Transverse colon (tissue), 4 donors: ENCODE measurements at regions not wholly inside any gene's neighbourhood (a gene's known extent, or its start where the extent isn't known, plus 50 kb on each side); places are given as distances from the start of the nearest gene placed in this dataset.

ENCODE experiments used
- EP300 ChIP-seq: sonication (generic); formaldehyde crosslinking; IDR thresholded peaks from one replicate; pipeline ENCODE4 v1.6.1; 2017; ENCODE audit warnings: antibody characterized with exemption, low read depth
- POLR2A ChIP-seq: fragments of 450-650 bp; IDR thresholded peaks from one replicate; pipeline ENCODE4 v1.6.1; 2016; ENCODE audit warnings: antibody characterized with exemption, mild to moderate bottlenecking, moderate library complexity
- POLR2AphosphoS5 ChIP-seq, 3 donors: sonication (generic); formaldehyde crosslinking; IDR thresholded peaks; one replicate each; pipeline ENCODE4 v1.6.1; 2016; ENCODE audit warnings: antibody characterized with exemption in 3 of 3
- TF ChIP-seq, protein P1 (sequence below), 5 experiments: fragments of 200-600 bp in 3 of 5; fragments of 450-650 bp in 2 of 5; sonication (generic) in 3 of 5; IDR thresholded peaks; 1 replicate in 2 of 5; 2 replicates in 3 of 5; pipeline ENCODE4 v1.5.1; 2016 to 2017; ENCODE audit warnings: antibody characterized with exemption in 5 of 5, inconsistent platforms in 3 of 5, mild to moderate bottlenecking in 2 of 5, moderate library complexity in 1 of 5

DNA sequence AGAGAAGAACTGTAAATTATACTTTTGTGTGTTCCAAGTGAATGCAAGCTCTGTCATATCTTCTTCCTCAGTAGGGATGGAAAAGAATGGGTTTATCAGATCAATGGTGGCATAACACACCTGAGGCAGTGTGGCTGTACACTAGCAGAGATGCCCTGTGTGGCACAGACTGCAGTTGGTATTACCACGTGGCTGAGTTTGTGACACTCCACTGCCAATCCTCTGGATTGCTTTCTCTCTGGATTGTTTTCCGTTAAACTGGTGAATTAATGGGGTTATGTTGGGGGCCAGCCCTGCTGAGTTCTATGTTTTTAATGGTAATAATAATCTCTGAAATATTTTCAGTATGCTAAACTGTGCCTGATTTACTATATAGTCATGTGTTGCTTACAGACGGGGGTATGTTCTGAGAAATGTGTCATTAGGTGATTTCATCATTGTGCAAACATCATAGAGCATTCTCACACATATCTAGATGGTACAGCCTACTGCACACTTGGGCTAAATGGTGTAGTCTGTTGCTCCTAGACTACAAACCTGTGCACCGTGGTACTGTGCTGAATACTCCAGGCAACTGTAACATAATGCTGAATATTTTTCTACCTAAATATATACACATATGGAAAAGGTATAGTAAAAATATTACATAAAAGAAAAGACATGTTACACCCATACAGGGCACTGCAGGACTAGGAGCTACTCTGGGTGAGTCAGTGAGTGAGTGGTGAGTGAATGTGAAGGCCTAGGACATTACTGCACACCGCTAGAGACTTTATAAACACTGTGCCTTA is 84.7 kb upstream of the ST6GAL2 start:
- TF ChIP-seq, protein P1, sequence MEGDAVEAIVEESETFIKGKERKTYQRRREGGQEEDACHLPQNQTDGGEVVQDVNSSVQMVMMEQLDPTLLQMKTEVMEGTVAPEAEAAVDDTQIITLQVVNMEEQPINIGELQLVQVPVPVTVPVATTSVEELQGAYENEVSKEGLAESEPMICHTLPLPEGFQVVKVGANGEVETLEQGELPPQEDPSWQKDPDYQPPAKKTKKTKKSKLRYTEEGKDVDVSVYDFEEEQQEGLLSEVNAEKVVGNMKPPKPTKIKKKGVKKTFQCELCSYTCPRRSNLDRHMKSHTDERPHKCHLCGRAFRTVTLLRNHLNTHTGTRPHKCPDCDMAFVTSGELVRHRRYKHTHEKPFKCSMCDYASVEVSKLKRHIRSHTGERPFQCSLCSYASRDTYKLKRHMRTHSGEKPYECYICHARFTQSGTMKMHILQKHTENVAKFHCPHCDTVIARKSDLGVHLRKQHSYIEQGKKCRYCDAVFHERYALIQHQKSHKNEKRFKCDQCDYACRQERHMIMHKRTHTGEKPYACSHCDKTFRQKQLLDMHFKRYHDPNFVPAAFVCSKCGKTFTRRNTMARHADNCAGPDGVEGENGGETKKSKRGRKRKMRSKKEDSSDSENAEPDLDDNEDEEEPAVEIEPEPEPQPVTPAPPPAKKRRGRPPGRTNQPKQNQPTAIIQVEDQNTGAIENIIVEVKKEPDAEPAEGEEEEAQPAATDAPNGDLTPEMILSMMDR (IDR thresholded peaks at IDR 0.05): no peak
- TF ChIP-seq POLR2AphosphoS5 (IDR thresholded peaks at IDR 0.05) (no peak), POLR2A (no peak), EP300 (no peak)
